Gastroesophageal sphincter (tissue), 3 donors: ENCODE measurements at regions not wholly inside any gene's neighbourhood (a gene's known extent, or its start where the extent isn't known, plus 50 kb on each side); places are given as distances from the start of the nearest gene placed in this dataset.

Source experiments
- CTCF ChIP-seq, 4 experiments: fragments of 200-600 bp in 2 of 4; fragments of 450-650 bp in 2 of 4; sonication (generic) in 1 of 4; IDR thresholded peaks; one replicate each; pipeline ENCODE4 v1.5.1; 2017 to 2019; ENCODE audit warnings: antibody characterized with exemption in 4 of 4, mild to moderate bottlenecking in 2 of 4, moderate library complexity in 2 of 4
- POLR2A ChIP-seq, 2 donors: fragments of 450-650 bp; IDR thresholded peaks; one replicate each; pipeline ENCODE4 v1.6.1; 2017; ENCODE audit warnings: antibody characterized with exemption in 2 of 2, mild to moderate bottlenecking in 2 of 2, moderate library complexity in 1 of 2
- POLR2AphosphoS5 ChIP-seq: sonication (generic); formaldehyde crosslinking; IDR thresholded peaks from one replicate; pipeline ENCODE4 v1.6.1; 2017; ENCODE audit warnings: antibody characterized with exemption

GRCh38 chr2:143953451-143954030 is 566.4 kb downstream of the ZEB2 start:
- TF ChIP-seq CTCF (IDR thresholded peaks at IDR 0.05): no peak
- TF ChIP-seq POLR2AphosphoS5: no peak
- TF ChIP-seq POLR2A (IDR thresholded peaks at IDR 0.05): no peak
